Neural cell (in vitro differentiated cells): ENCODE measurements at regions not wholly inside any gene's neighbourhood (a gene's known extent, or its start where the extent isn't known, plus 50 kb on each side); places are given as distances from the start of the nearest gene placed in this dataset.

Experiments
- H2AFZ ChIP-seq: fragments of 200-600, 300-800 bp; sonication (generic), shearing (Covaris generic); 2 replicates; pipeline ENCODE4 v1.6.0; 2014; ENCODE audit warnings: low read depth, mild to moderate bottlenecking, antibody characterized with exemption, low read length, moderate library complexity
- H3F3A ChIP-seq: fragments of 200-600 bp; shearing (Covaris generic); 2 replicates; pipeline ENCODE4 v1.6.1; 2016; ENCODE audit warnings: mild to moderate bottlenecking, moderate library complexity, mixed read lengths, antibody characterized with exemption, low read length; ENCODE audit not compliant: insufficient read depth, poor library complexity, severe bottlenecking
- H3K27ac ChIP-seq: fragments of 200-600, 300-800 bp; sonication (generic), shearing (Covaris generic); 2 replicates; pipeline ENCODE4 v1.5.1; 2014; ENCODE audit warnings: mild to moderate bottlenecking, low read length, moderate library complexity
- H3K27me3 ChIP-seq: fragments of 300-800, 200-600 bp; sonication (generic), shearing (Covaris generic); 2 replicates; pipeline ENCODE4 v1.6.0; 2014; ENCODE audit warnings: mild to moderate bottlenecking, low read depth, low read length, moderate library complexity; ENCODE audit not compliant: insufficient read depth
- H3K36me3 ChIP-seq: fragments of 300-800, 200-600 bp; sonication (generic), shearing (Covaris generic); 2 replicates; pipeline ENCODE4 v1.5.1; 2014; ENCODE audit warnings: mild to moderate bottlenecking, antibody characterized with exemption, low read length, moderate library complexity; ENCODE audit not compliant: insufficient read depth
- H3K4me2 ChIP-seq: fragments of 300-800, 200-600 bp; sonication (generic), shearing (Covaris generic); 2 replicates; pipeline ENCODE4 v1.6.0; 2014; ENCODE audit warnings: mild to moderate bottlenecking, low read length
- H3K4me3 ChIP-seq: fragments of 300-800, 200-600 bp; sonication (generic), shearing (Covaris generic); 2 replicates; pipeline ENCODE4 v1.5.1; 2014; ENCODE audit warnings: mild to moderate bottlenecking, low read length, moderate library complexity
- H3K79me2 ChIP-seq: fragments of 200-600 bp; shearing (Covaris generic); replicated peaks from 2 replicates; pipeline ENCODE4 v1.6.0; 2014; ENCODE audit warnings: mild to moderate bottlenecking, low read length, moderate library complexity; ENCODE audit not compliant: insufficient read depth
- H3K9ac ChIP-seq: fragments of 300-800, 200-600 bp; sonication (generic), shearing (Covaris generic); 2 replicates; pipeline ENCODE4 v1.6.1; 2016; ENCODE audit warnings: mild to moderate bottlenecking, low read length, mixed read lengths
- H3K9me2 ChIP-seq: fragments of 200-600 bp; shearing (Covaris generic); 2 replicates; pipeline ENCODE4 v1.6.1; 2016; ENCODE audit warnings: mild to moderate bottlenecking, low read length, mixed read lengths; ENCODE audit not compliant: insufficient read depth
- H3K9me3 ChIP-seq: fragments of 200-600, 300-800 bp; sonication (generic), shearing (Covaris generic); 2 replicates; pipeline ENCODE4 v1.6.1; 2016; ENCODE audit warnings: mild to moderate bottlenecking, mixed run types, low read length, moderate library complexity, mixed read lengths
- H4K20me1 ChIP-seq: fragments of 200-600 bp; shearing (Covaris generic); 2 replicates; pipeline ENCODE4 v1.6.1; 2016; ENCODE audit warnings: mild to moderate bottlenecking, mixed run types; ENCODE audit not compliant: insufficient read depth
- EP300 ChIP-seq: fragments of 450-650 bp; conservative IDR thresholded peaks from 2 replicates; pipeline ENCODE4 v1.6.1; 2014; ENCODE audit warnings: antibody characterized with exemption, mild to moderate bottlenecking, moderate library complexity; ENCODE audit not compliant: poor library complexity, severe bottlenecking
- EZH2 ChIP-seq: fragments of 200-600, 300-800 bp; shearing (Covaris generic), sonication (generic); IDR thresholded peaks from 2 replicates; pipeline ENCODE4 v1.6.1; 2014; ENCODE audit warnings: antibody characterized with exemption, low read length, borderline replicate concordance, mild to moderate bottlenecking; ENCODE audit not compliant: insufficient read depth, poor library complexity, severe bottlenecking
- MXI1 ChIP-seq: fragments of 450-650 bp; conservative IDR thresholded peaks from 2 replicates; pipeline ENCODE4 v1.6.1; 2014; ENCODE audit warnings: antibody characterized with exemption, mild to moderate bottlenecking; ENCODE audit not compliant: poor library complexity, severe bottlenecking
- RAD21 ChIP-seq: fragments of 450-650 bp; conservative IDR thresholded peaks from 2 replicates; pipeline ENCODE4 v1.6.1; 2014; ENCODE audit warnings: antibody characterized with exemption, mild to moderate bottlenecking, moderate library complexity
- SMC3 ChIP-seq: fragments of 450-650 bp; conservative IDR thresholded peaks from 2 replicates; pipeline ENCODE4 v1.6.1; 2014; ENCODE audit warnings: antibody characterized with exemption, mild to moderate bottlenecking, moderate library complexity; ENCODE audit not compliant: poor library complexity
- TAF1 ChIP-seq: IDR thresholded peaks from 2 replicates; pipeline ENCODE4 v1.6.1; 2012; ENCODE audit warnings: low read depth
- TF ChIP-seq, protein P1 (sequence below): IDR thresholded peaks from 2 replicates; pipeline ENCODE4 v1.6.1; 2012; ENCODE audit warnings: borderline replicate concordance
- TF ChIP-seq, protein P2 (sequence below): fragments of 450-650 bp; IDR thresholded peaks from 2 replicates; pipeline ENCODE4 v1.5.1; 2014; ENCODE audit warnings: antibody characterized with exemption, mild to moderate bottlenecking, moderate library complexity; ENCODE audit not compliant: poor library complexity, severe bottlenecking

DNA sequence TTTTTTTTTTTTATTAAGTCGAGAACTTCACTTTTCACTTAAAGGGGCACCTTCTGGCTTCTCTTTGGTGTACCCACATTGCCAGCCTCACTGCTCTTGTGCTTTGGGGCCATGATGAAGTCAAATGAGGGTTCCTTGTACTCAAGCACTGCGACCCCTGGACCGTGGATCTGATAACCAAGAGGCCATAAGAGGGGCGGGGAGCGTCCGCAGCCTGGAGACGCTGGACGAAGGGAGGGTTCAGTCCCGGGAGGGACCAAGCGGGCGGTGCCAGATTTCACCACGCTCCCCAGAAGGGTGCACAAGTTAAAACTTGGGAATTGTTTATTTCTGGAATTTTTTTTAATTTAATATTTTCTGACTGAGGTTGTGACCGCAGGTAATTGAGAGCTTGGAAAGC, 53.3 kb upstream of the SOX1 start:
- no peaks in the 10 kb centered on the region for H3K79me2 ChIP-seq
- no peak overlapping the region for H3K4me3 ChIP-seq
- no peaks in the 10 kb centered on the region for H3K36me3 ChIP-seq
- no peak overlapping the region for H3K27ac ChIP-seq
- no peaks in the 10 kb centered on the region for H3K9me3 ChIP-seq
- TF ChIP-seq, protein P1, sequence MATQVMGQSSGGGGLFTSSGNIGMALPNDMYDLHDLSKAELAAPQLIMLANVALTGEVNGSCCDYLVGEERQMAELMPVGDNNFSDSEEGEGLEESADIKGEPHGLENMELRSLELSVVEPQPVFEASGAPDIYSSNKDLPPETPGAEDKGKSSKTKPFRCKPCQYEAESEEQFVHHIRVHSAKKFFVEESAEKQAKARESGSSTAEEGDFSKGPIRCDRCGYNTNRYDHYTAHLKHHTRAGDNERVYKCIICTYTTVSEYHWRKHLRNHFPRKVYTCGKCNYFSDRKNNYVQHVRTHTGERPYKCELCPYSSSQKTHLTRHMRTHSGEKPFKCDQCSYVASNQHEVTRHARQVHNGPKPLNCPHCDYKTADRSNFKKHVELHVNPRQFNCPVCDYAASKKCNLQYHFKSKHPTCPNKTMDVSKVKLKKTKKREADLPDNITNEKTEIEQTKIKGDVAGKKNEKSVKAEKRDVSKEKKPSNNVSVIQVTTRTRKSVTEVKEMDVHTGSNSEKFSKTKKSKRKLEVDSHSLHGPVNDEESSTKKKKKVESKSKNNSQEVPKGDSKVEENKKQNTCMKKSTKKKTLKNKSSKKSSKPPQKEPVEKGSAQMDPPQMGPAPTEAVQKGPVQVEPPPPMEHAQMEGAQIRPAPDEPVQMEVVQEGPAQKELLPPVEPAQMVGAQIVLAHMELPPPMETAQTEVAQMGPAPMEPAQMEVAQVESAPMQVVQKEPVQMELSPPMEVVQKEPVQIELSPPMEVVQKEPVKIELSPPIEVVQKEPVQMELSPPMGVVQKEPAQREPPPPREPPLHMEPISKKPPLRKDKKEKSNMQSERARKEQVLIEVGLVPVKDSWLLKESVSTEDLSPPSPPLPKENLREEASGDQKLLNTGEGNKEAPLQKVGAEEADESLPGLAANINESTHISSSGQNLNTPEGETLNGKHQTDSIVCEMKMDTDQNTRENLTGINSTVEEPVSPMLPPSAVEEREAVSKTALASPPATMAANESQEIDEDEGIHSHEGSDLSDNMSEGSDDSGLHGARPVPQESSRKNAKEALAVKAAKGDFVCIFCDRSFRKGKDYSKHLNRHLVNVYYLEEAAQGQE: no peak
- TF ChIP-seq EZH2 (no peak), RAD21 (no peak), SMC3 (no peak)
- H2AFZ ChIP-seq: no peak overlapping the region
- H4K20me1 ChIP-seq: no peaks in the 10 kb centered on the region
- no peaks in the 10 kb centered on the region for H3K27me3 ChIP-seq
- H3F3A ChIP-seq: no peaks in the 10 kb centered on the region
- H3K9me2 ChIP-seq: no peaks in the 10 kb centered on the region
- no peak overlapping the region for H3K4me2 ChIP-seq
- H3K9ac ChIP-seq: no peak overlapping the region

- H3K4me2 ChIP-seq: no peak overlapping the region
- H3F3A ChIP-seq: no peaks in the 10 kb centered on the region
- H2AFZ ChIP-seq: no peak overlapping the region
- H3K9ac ChIP-seq: no peak overlapping the region
- H3K27ac ChIP-seq: no peak overlapping the region
- no peak for TF ChIP-seq EP300
- TF ChIP-seq EZH2: no peak
- TF ChIP-seq SMC3: no peak
- no peak for TF ChIP-seq TAF1
- no peak for TF ChIP-seq MXI1
- TF ChIP-seq, protein P2, sequence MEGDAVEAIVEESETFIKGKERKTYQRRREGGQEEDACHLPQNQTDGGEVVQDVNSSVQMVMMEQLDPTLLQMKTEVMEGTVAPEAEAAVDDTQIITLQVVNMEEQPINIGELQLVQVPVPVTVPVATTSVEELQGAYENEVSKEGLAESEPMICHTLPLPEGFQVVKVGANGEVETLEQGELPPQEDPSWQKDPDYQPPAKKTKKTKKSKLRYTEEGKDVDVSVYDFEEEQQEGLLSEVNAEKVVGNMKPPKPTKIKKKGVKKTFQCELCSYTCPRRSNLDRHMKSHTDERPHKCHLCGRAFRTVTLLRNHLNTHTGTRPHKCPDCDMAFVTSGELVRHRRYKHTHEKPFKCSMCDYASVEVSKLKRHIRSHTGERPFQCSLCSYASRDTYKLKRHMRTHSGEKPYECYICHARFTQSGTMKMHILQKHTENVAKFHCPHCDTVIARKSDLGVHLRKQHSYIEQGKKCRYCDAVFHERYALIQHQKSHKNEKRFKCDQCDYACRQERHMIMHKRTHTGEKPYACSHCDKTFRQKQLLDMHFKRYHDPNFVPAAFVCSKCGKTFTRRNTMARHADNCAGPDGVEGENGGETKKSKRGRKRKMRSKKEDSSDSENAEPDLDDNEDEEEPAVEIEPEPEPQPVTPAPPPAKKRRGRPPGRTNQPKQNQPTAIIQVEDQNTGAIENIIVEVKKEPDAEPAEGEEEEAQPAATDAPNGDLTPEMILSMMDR: no peak
- no peaks in the 10 kb centered on the region for H3K9me2 ChIP-seq
- no peaks in the 10 kb centered on the region for H4K20me1 ChIP-seq
- H3K4me3 ChIP-seq: no peak overlapping the region
- H3K9me3 ChIP-seq: no peaks in the 10 kb centered on the region
- H3K27me3 ChIP-seq: no peaks in the 10 kb centered on the region
- no peaks in the 10 kb centered on the region for H3K36me3 ChIP-seq
- H3K79me2 ChIP-seq: no peaks in the 10 kb centered on the region
These were observed 52.1 kb upstream of the SOX1 start for GRCh38 chr13:112014857-112015256.
